ENCODE measurements at regions not wholly inside any gene's neighbourhood (a gene's known extent, or its start where the extent isn't known, plus 50 kb on each side); places are given as distances from the start of the nearest gene placed in this dataset.

GRCh38 chr6:139577763-139578604 lies 203.5 kb upstream of the CITED2 start:
- TF ChIP-seq ZNF274 (IDR thresholded peaks at IDR 0.05; ENCODE audit: low read depth, low read length) (no peak), SUZ12 (IDR thresholded peaks at IDR 0.05; ENCODE audit: extremely low read depth, insufficient read depth, insufficient read length) (no peak)
